SJCRH30 (cell line): ENCODE measurements at regions not wholly inside any gene's neighbourhood (a gene's known extent, or its start where the extent isn't known, plus 50 kb on each side); places are given as distances from the start of the nearest gene placed in this dataset.
A peak's percentile ranks its signal among the peaks of the same experiment; 100 is the strongest.
"Not testable (repeated sequence)": the region's sequence is repeated elsewhere in the genome, so short reads cannot be mapped to it uniquely, and the experiment has no call there.

Source experiments
- DNase-seq, 2 experiments: peaks; one replicate each; pipeline ENCODE4 v3.0.0-alpha.2; 2015 to 2020
- H3K27ac ChIP-seq: fragments of 250-450 bp; sonication (Bioruptor Pico); 2 replicates; pipeline ENCODE4 v1.5.1; 2020; ENCODE audit warnings: mild to moderate bottlenecking, moderate library complexity
- H3K27me3 ChIP-seq: fragments of 250-450 bp; sonication (Bioruptor Pico); 2 replicates; pipeline ENCODE4 v1.5.1; 2020; ENCODE audit warnings: mild to moderate bottlenecking, moderate library complexity
- H3K36me3 ChIP-seq: fragments of 250-450 bp; sonication (Bioruptor Pico); 2 replicates; pipeline ENCODE4 v1.5.1; 2020; ENCODE audit warnings: mild to moderate bottlenecking, moderate library complexity
- H3K4me1 ChIP-seq: fragments of 250-450 bp; sonication (Bioruptor Pico); 2 replicates; pipeline ENCODE4 v1.5.1; 2020; ENCODE audit warnings: mild to moderate bottlenecking, moderate library complexity
- H3K4me3 ChIP-seq: fragments of 250-450 bp; sonication (Bioruptor Pico); 2 replicates; pipeline ENCODE4 v1.5.1; 2020; ENCODE audit warnings: mild to moderate bottlenecking, moderate library complexity
- H3K9me3 ChIP-seq: fragments of 250-450 bp; sonication (Bioruptor Pico); replicated peaks from 2 replicates; pipeline ENCODE4 v1.5.1; 2020; ENCODE audit warnings: mild to moderate bottlenecking, moderate library complexity

DNA sequence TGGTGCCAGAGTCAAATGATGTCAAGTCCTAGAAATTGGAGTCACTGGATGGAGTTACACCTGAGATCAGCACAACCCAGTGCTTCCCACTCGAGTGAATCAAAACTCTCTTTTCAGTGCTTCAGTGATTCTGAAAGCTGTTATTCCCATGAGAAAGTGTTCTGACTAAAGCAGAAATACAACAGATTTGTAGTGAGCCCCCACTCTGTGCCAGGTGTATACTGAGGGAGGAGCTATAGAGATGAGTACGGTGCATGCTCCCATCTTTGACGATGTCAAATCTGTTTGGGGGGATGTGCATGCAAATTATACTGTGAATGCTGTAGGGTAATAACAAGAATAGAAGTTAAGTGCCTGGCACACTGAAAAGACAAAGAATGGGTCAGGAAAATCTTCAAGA lies 330.2 kb downstream of the HS3ST1 start:
- Histone ChIP-seq H3K27me3 (no peaks in the 10 kb centered on the region), H3K4me3 (no peak overlapping the region), H3K9me3 (no peaks in the 10 kb centered on the region), H3K27ac (no peak overlapping the region), H3K36me3 (no peaks in the 10 kb centered on the region; the same call in 1 of the 2 replicates), H3K4me1 (no peaks in the 10 kb centered on the region)
- no peak for DNase-seq

DNA sequence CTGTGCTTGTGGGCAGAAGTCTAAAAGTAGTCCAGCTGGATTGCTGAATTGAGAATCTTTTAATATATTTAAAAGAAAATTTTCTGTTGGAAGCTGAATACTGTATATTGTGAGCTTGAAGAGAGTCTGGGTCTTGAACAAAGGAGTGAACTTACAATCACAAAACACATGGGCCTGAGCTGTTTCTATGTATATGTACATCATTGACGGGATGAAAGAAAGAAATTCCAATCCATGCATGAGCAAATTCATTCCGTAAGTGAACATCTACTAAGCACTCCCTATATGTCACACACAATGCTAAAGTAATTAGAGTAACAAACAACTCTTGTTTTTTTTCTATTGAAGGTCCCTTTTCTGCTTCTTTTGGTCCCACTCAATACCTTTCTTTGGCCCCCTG lies 331.0 kb downstream of the HS3ST1 start:
- Histone ChIP-seq H3K27ac (no peak overlapping the region), H3K9me3 (no peaks in the 10 kb centered on the region)

DNA sequence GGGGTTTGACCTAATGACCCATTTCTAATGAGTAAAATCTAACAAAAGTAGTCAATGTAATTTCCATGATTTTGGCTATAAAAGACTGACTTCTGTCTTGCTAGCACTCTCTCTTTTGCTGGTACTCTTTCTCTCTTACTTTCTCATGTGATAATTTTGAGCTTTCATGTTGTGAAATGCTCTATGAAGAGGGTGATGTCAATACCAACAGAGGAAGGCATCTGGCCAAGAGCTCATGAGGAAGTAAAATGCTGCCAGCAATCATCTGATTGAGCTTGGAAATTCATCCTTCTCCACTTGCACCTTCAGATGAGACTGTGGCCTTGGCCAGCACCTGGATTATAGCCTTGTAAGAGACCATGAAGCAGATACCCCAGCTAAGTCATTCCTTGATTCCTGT lies 347.7 kb downstream of the HS3ST1 start:
- H3K4me1 ChIP-seq, result no peaks in the 10 kb centered on the region
- no peak for DNase-seq
- H3K4me3 ChIP-seq, result no peak overlapping the region
- H3K27ac ChIP-seq, result no peak overlapping the region
- H3K9me3 ChIP-seq, result no peaks in the 10 kb centered on the region
- no peaks in the 10 kb centered on the region; the same call in 1 of the 2 replicates for H3K27me3 ChIP-seq
- H3K36me3 ChIP-seq, result no peaks in the 10 kb centered on the region

More for the DNA sequence above, 331.0 kb downstream of the HS3ST1 start:
- H3K4me1 ChIP-seq, result no peaks in the 10 kb centered on the region
- H3K4me3 ChIP-seq, result no peak overlapping the region
- H3K27me3 ChIP-seq, result no peaks in the 10 kb centered on the region
- no peaks in the 10 kb centered on the region; the same call in 1 of the 2 replicates for H3K36me3 ChIP-seq
- DNase-seq, result no peak

DNA sequence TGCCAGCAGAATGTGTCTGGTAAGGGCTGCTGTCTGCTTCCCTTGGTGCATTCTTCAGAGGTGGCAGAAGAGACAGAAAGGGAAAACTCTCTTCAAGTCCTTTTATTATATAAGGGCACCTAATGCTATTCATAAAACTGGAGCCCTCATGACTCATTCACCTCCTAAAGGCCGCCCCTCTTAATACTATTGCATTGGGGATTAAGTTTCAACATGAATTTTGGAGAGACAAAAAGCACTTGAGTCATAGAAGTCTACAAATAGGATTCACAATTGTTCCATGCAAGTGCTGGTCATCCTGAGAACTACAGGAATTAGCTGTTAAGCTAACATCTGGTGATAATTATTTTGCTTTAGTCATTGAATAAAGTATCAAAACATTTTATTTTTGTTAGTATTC lies 349.5 kb downstream of the HS3ST1 start:
- Histone ChIP-seq H3K27ac (no peak overlapping the region), H3K27me3 (no peaks in the 10 kb centered on the region; the same call in none of the 2 replicates), H3K4me1 (no peaks in the 10 kb centered on the region), H3K36me3 (no peaks in the 10 kb centered on the region), H3K9me3 (no peaks in the 10 kb centered on the region), H3K4me3 (no peak overlapping the region)
- no peak for DNase-seq

DNA sequence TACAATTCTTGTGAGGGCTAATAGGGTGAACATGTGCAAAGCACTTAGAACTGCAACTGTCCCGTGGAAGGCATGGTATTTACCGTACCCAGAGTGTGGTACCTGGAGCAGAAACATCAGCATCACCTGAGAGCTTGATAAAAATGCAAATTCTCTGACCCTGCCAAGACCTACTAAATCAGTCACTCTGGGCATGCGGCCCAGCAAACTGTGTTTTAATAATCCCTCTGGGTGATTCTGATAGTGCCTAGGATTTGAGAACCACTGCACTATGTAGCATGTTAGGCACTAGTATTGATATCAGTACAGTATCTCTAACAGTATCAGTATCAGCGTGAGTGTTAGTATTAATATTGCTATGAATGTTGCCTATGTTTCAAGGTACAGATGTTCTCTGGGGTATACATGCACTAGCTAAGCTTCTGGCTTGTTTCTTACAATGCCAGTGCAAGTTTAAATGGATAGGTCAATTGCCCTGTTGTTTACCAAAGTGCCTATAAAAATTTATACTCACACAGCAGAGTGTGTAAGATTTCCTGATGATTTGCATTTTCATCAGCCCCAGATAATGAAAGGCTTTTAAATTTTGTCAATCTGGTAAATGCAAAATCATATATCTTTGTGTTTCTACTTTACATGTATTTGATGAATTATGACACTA lies 354.0 kb downstream of the HS3ST1 start:
- no peaks in the 10 kb centered on the region for H3K9me3 ChIP-seq
- no peaks in the 10 kb centered on the region; the same call in none of the 2 replicates for H3K27me3 ChIP-seq
- H3K27ac ChIP-seq, result no peak overlapping the region
- no peaks in the 10 kb centered on the region for H3K36me3 ChIP-seq
- H3K4me1 ChIP-seq, result no peaks in the 10 kb centered on the region
- no peak for DNase-seq
- no peak overlapping the region for H3K4me3 ChIP-seq

DNA sequence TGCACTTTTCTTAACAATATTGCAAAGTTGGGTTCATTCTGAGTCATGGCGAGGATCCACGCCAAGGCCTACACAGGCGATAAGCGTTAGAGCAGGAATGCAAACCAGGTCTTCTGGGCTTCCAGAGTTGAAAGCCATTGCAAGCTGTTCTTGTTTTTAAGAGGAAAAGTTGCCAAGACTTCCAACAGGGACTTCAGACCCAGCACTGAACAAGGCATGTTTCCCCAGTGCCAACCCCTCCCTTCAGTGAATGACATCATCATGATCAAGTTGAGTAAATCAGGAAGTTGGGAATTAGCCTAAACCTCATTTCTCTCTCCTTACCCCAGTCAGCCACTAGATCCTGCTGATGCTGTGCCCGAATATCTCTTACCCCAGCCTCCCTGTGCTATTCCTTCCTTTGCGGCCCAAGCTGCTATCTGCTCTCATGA lies 355.1 kb downstream of the HS3ST1 start:
- peak in 1 of 2 experiments; percentile 25 for DNase-seq
- Histone ChIP-seq H3K27ac (no peak overlapping the region), H3K4me3 (no peak overlapping the region)

DNA sequence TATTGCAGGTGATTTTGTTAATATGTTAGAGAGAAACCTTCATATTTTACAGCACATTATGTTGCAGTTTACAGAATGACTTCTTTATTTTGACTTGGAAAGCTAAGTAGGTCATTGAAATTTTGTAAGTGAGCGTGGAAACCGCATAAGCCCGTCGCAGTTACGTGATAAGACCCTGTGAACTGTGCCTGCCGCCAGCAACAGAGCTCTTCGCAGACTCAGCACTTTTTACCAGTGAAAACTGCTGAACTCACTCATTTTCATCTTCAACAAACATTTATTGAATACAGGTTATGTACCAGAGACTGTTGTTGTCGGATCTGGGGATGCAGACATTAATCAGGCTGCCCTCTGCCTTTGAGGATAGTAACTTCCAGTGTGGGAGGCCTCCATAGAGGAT lies 355.7 kb downstream of the HS3ST1 start:
- Histone ChIP-seq H3K9me3 (no peaks in the 10 kb centered on the region), H3K27ac (no peak overlapping the region), H3K4me3 (no peak overlapping the region), H3K27me3 (no peaks in the 10 kb centered on the region; the same call in 1 of the 2 replicates), H3K4me1 (no peaks in the 10 kb centered on the region), H3K36me3 (no peaks in the 10 kb centered on the region)
- no peak for DNase-seq

More for the DNA sequence above, 355.1 kb downstream of the HS3ST1 start:
- Histone ChIP-seq H3K27me3 (no peaks in the 10 kb centered on the region; the same call in 1 of the 2 replicates), H3K9me3 (no peaks in the 10 kb centered on the region), H3K4me1 (no peaks in the 10 kb centered on the region), H3K36me3 (no peaks in the 10 kb centered on the region)

DNA sequence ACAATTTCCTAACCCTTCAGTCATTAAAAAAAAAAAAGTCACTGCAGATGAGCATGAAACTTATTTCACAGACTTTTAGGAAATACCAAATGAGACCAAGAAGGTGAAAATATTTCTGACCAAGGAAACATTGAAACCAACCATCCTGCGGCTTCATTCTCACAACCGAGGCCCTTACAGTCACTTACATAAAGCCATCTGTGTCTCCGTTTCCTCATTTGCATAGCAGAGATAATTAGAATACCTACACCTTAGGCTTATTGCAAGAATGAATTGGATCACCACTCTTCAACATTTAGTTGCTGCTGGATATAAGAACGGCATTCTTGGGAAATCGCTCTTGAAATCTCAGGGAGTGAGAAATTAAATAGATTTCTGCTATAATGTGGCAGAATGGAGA lies 356.2 kb downstream of the HS3ST1 start:
- no peaks in the 10 kb centered on the region for H3K36me3 ChIP-seq
- DNase-seq, result no peak
- no peaks in the 10 kb centered on the region for H3K9me3 ChIP-seq
- no peaks in the 10 kb centered on the region for H3K4me1 ChIP-seq
- H3K4me3 ChIP-seq, result no peak overlapping the region
- H3K27ac ChIP-seq, result no peak overlapping the region
- no peaks in the 10 kb centered on the region; the same call in 1 of the 2 replicates for H3K27me3 ChIP-seq

DNA sequence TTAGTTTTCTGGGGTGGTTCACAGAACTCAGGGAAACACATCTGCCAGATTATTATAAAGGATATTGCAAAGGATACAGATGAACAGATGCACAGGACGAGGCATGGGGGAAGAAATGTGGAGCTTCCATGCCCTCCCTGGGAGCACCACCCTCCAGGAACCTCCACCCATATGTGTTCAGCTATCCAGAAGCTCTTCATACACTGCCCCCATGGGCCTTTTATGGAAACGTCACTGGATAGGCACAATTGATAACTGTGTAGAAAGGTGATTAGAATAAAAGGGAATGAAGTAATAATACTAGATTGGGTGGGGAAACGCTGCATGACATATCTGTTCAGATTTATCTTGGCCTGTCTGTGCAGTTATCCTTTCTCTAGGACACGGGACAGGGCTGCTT lies 357.9 kb downstream of the HS3ST1 start:
- Histone ChIP-seq H3K4me3 (no peak overlapping the region), H3K27ac (no peak overlapping the region), H3K27me3 (no peaks in the 10 kb centered on the region; the same call in 1 of the 2 replicates), H3K36me3 (no peaks in the 10 kb centered on the region), H3K9me3 (no peaks in the 10 kb centered on the region), H3K4me1 (no peaks in the 10 kb centered on the region)
- DNase-seq, result no peak

DNA sequence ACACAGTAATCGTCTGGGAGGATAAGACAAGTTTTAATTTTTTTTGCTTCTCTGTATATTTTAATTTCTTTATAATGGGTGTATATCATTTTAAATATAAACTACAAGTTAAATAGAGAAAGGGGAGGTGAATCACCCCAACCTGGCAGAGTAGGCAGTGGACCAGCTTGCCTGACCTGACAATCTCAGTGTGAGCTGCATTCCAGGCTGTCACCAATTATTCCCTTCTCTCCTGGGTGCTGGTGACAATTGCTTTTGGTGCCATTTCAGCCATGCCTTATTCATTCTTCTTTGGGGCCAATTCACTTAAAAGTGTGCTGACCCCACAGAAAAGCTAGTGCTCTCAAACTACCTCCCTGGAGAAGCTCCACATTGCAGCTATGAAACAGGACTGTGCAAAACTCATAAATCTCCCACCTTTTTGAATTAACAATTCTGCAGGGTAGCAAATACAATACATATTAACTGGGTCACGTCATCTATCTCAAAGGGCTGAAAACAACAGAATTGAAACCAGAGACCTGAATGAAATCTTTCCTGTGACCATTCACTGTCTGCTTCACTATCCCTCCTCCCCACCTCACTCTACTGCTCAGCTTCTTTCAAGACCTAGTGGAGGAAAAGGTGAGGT lies 359.0 kb downstream of the HS3ST1 start:
- Histone ChIP-seq H3K36me3 (no peaks in the 10 kb centered on the region), H3K4me3 (no peak overlapping the region), H3K4me1 (no peaks in the 10 kb centered on the region), H3K9me3 (no peaks in the 10 kb centered on the region), H3K27me3 (no peaks in the 10 kb centered on the region; the same call in 1 of the 2 replicates), H3K27ac (no peak overlapping the region)
- DNase-seq, result no peak

DNA sequence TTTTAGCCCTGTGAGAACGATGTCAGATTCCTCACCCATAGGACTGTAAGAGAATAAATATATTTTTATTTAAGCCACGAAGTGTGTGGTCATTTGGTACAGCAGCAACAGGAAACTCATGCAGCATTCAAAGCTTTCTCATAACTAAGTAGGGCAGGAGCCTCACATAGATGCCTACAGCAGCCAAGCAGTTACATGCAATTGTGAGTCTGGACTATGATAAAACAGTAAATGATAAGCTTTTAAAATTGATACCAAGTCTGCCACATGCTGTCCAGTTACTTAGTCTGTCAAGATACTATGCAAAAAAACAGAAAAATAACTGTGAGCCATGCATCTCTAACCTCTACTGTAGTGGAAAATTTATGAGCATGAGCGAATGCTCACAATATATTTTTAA lies 359.6 kb downstream of the HS3ST1 start:
- Histone ChIP-seq H3K4me1 (no peaks in the 10 kb centered on the region), H3K9me3 (no peaks in the 10 kb centered on the region), H3K27me3 (no peaks in the 10 kb centered on the region), H3K36me3 (no peaks in the 10 kb centered on the region), H3K4me3 (no peak overlapping the region), H3K27ac (no peak overlapping the region)
- DNase-seq, result no peak

DNA sequence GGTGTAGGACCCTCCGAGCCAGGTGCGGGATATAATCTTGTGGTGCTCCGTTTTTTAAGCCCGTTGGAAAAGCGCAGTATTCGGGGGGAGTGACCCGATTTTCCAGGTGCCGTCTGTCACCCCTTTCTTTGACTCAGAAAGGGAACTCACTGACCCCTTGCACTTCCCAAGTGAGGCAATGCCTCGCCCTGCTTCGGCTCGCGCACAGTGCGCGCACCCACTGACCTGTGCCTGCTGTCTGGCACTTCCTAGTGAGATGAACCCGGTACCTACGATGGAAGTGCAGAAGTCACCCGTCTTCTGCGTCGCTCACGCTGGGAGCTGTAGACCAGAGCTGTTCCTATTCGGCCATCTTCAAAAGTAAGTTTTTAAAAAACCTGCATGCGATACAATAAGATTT lies 362.1 kb downstream of the HS3ST1 start:
- H3K27ac ChIP-seq, H3K27me3 ChIP-seq, H3K4me3 ChIP-seq, H3K36me3 ChIP-seq, H3K9me3 ChIP-seq, DNase-seq, H3K4me1 ChIP-seq: not testable (repeated sequence)

DNA sequence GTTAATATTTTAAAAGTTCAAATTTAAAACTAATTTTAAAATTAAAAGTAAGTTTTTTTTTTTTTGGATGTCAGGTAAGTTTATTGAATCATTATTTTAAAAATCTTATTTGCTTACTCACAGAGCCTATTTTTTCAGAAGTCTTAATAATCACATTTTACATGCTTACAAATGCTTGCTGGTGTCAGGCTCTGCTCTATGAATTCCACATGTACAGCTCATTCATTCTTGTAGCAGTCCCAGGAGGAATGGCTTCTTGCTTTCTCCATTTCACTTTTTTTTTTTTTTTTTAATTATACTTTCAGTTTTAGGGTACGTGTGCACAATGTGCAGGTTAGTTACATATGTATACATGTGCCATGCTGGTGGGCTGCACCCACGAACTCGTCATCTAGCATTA lies 368.1 kb downstream of the HS3ST1 start:
- H3K9me3 ChIP-seq, H3K27ac ChIP-seq, H3K36me3 ChIP-seq, DNase-seq, H3K27me3 ChIP-seq, H3K4me3 ChIP-seq, H3K4me1 ChIP-seq: not testable (repeated sequence)

DNA sequence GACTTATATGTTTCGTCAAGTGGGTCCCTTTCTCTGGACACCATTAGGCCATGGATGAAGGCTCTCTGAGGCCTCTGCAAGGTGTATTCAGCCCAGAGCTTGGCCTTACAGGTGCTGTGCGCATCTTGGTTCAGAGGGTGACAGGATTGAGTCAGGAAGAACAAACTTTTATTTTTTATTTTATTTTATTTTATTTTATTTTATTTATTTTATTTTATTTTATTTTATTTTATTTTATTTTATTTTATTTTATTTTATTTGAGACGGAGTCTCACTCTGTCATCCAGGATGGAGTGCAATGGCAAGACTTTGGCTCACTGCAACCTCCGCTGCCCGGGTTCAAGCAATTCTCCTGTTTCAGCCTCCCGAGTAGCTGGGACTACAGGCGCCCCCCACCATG lies 370.4 kb upstream of the CLNK start:
- DNase-seq, H3K9me3 ChIP-seq, H3K27me3 ChIP-seq, H3K4me1 ChIP-seq, H3K27ac ChIP-seq, H3K36me3 ChIP-seq, H3K4me3 ChIP-seq: not testable (repeated sequence)

DNA sequence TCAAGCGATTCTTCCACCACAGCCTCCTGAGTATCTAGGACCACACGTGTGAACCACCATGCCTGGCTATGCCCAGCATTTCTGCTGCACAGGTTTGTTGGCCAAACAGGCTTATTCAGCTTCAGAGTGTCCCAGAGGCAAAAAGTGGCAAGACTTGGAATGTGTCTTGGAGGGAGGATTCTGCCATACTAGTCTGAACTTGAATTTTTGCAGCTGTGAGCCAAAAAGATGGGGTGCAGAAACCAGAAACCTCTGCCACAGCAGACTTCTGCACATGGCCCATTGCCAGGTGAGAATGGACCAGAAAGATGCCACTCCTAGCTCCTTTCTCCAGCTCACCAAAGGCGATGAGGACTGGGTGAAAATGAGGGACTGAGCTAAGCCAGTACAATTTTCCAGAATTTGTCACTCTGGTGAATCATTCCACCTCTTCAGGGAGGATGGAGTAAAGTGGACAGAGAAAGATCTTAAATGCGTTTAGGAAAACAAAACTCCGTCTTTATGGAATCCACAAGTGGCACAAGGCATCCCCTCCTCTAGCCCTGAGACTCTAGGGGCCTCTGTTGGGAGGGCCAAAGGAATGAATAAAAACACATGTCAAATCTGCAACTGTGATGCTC lies 369.1 kb upstream of the CLNK start:
- 0 out of 2 replicates have a peak, but pooled peaks cover 3% of the 10 kb centered on the region for H3K27me3 ChIP-seq
- DNase-seq, result no peak
- no peaks in the 10 kb centered on the region for H3K36me3 ChIP-seq

More for the DNA sequence above, 369.1 kb upstream of the CLNK start:
- Histone ChIP-seq H3K9me3 (no peaks in the 10 kb centered on the region), H3K27ac (no peak overlapping the region), H3K4me1 (no peaks in the 10 kb centered on the region), H3K4me3 (no peak overlapping the region)
